K562 (cell line): ENCODE measurements at regions not wholly inside any gene's neighbourhood (a gene's known extent, or its start where the extent isn't known, plus 50 kb on each side); places are given as distances from the start of the nearest gene placed in this dataset.

Source experiments
- CCNT2 ChIP-seq: IDR thresholded peaks from 2 replicates; pipeline ENCODE4 v1.6.1; 2011; ENCODE audit warnings: borderline replicate concordance, low read depth, mild to moderate bottlenecking, moderate library complexity, mixed read lengths, low read length; ENCODE audit not compliant: insufficient read length; ENCODE audit errors: extremely low read depth
- CREB1 ChIP-seq, 2 experiments: sonication (generic) in 1 of 2; formaldehyde crosslinking in 1 of 2; IDR thresholded peaks; 2 replicates each; pipeline versions ENCODE4 v1.6.1 to v1.8.0; 2012 to 2022; ENCODE audit warnings: inconsistent platforms in 1 of 2, mild to moderate bottlenecking in 1 of 2, missing genetic modification reagents in 1 of 2, moderate library complexity in 1 of 2
- EP400 ChIP-seq: fragments of 450-650 bp; IDR thresholded peaks from 2 replicates; pipeline ENCODE4 v1.6.1; 2017; ENCODE audit warnings: antibody characterized with exemption, mild to moderate bottlenecking, moderate library complexity
- EZH2 ChIP-seq: IDR thresholded peaks from 2 replicates; pipeline ENCODE4 v1.6.1; 2012; ENCODE audit warnings: low read depth, mild to moderate bottlenecking, inconsistent platforms, low read length, borderline replicate concordance
- L3MBTL2 ChIP-seq: fragments of 450-650 bp; IDR thresholded peaks from 2 replicates; pipeline ENCODE4 v1.6.1; 2016; ENCODE audit warnings: mild to moderate bottlenecking, moderate library complexity
- SMARCA4 ChIP-seq: fragments of 450-650 bp; IDR thresholded peaks from 2 replicates; pipeline ENCODE4 v1.6.1; 2016
- TRIM24 ChIP-seq, 2 experiments: fragments of 450-650 bp; IDR thresholded peaks; 2 replicates each; pipeline ENCODE4 v1.6.1; 2016
- ZNF311 ChIP-seq: fragments of 250-450 bp; sonication (Bioruptor Pico); IDR thresholded peaks from 2 replicates; pipeline ENCODE4 v1.4.0; 2020; ENCODE audit warnings: mild to moderate bottlenecking, moderate library complexity
- TF ChIP-seq, protein P1 (sequence below): fragments of 250-450 bp; sonication (Bioruptor Pico); IDR thresholded peaks from 2 replicates; pipeline ENCODE4 v1.4.0; 2020; ENCODE audit warnings: mild to moderate bottlenecking

DNA sequence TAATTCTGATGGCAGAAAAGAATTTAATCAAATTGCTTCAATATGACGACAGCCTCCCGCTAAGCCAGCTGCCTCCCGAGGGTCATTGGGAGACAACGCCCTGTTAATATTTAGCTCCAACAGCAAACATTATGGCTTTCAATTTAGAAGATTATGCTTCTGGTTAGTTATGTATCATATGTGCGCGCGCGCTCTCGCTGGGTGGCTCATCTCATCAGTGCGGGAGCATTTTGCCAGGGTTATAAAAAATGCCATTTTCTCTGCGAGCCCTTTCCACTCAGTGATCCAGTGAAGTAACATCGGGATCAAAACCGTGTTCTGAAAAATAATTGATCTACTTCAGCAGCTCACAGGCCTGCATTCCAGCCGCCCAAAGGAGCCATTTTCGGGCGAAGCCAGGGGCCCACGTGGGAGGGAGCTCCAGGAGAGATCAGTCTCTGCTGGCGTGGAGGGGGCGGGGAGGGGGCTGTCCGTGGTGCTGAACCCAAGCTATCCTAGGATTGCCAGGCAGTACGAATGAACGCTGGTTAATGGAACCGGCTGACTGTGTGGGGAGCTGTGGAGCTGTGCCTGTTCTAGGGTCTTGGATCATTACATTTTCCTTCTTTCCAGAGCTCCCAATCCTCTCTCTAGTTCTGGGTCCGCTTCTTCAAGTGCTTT is 219.1 kb upstream of the ZC3H12A start:
- TF ChIP-seq TRIM24 (IDR thresholded peaks at IDR 0.05) (no peak), CCNT2 (no peak), EP400 (no peak), EZH2 (no peak), ZNF311 (CRISPR knock-in tag) (no peak), SMARCA4 (no peak), L3MBTL2 (0 out of 2 replicates have a peak, but pooled peaks have one; percentile 30), CREB1 (IDR thresholded peaks at IDR 0.05) (no peak), CREB1 (CRISPR knock-in tag; IDR thresholded peaks at IDR 0.05) (0 out of 2 replicates have a peak, but pooled peaks have one; percentile 28)
- TF ChIP-seq, protein P1, sequence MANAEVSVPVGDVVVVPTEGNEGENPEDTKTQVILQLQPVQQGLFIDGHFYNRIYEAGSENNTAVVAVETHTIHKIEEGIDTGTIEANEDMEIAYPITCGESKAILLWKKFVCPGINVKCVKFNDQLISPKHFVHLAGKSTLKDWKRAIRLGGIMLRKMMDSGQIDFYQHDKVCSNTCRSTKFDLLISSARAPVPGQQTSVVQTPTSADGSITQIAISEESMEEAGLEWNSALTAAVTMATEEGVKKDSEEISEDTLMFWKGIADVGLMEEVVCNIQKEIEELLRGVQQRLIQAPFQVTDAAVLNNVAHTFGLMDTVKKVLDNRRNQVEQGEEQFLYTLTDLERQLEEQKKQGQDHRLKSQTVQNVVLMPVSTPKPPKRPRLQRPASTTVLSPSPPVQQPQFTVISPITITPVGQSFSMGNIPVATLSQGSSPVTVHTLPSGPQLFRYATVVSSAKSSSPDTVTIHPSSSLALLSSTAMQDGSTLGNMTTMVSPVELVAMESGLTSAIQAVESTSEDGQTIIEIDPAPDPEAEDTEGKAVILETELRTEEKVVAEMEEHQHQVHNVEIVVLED (CRISPR knock-in tag): no peak
